GM23248 (cell line): ENCODE measurements at regions not wholly inside any gene's neighbourhood (a gene's known extent, or its start where the extent isn't known, plus 50 kb on each side); places are given as distances from the start of the nearest gene placed in this dataset.

Experiments used
- EZH2 ChIP-seq: fragments of 200-600 bp; sonication (generic); IDR thresholded peaks from 2 replicates; pipeline ENCODE4 v1.6.1; 2018; ENCODE audit warnings: antibody characterized with exemption, mild to moderate bottlenecking; ENCODE audit not compliant: insufficient read depth, poor library complexity, severe bottlenecking
- EZH2phosphoT487 ChIP-seq: fragments of 200-600 bp; sonication (generic); IDR thresholded peaks from 2 replicates; pipeline ENCODE4 v1.6.1; 2018; ENCODE audit warnings: antibody characterized with exemption, moderate library complexity, mild to moderate bottlenecking, low read depth; ENCODE audit not compliant: insufficient read depth

- TF ChIP-seq EZH2phosphoT487 (no peak), EZH2 (no peak)
Observed at GRCh38 chr2:65622951-65623535, 190.6 kb upstream of the SPRED2 start.
